H9 (cell line): ENCODE measurements at regions not wholly inside any gene's neighbourhood (a gene's known extent, or its start where the extent isn't known, plus 50 kb on each side); places are given as distances from the start of the nearest gene placed in this dataset.
"Not testable (repeated sequence)": the region's sequence is repeated elsewhere in the genome, so short reads cannot be mapped to it uniquely, and the experiment has no call there.

Experiments
- DNase-seq: peaks from one replicate; pipeline ENCODE4 v3.0.0-alpha.2; 2017
- H2AFZ ChIP-seq: one replicate; pipeline ENCODE4 v1.6.1; 2013; ENCODE audit warnings: mild to moderate bottlenecking, low read length, control low read depth, moderate library complexity
- H2AK5ac ChIP-seq: 2 replicates; pipeline ENCODE4 v1.6.1; 2013; ENCODE audit warnings: low read length, control low read depth, mixed read lengths; ENCODE audit not compliant: insufficient read length
- H2BK120ac ChIP-seq: one replicate; pipeline ENCODE4 v1.6.1; 2013; ENCODE audit warnings: low read depth, mild to moderate bottlenecking, low read length, control low read depth, inconsistent platforms; ENCODE audit not compliant: poor library complexity, severe bottlenecking
- H2BK12ac ChIP-seq: 2 replicates; pipeline ENCODE4 v1.6.1; 2013; ENCODE audit warnings: low read length, control low read depth, mixed read lengths, low read depth; ENCODE audit not compliant: insufficient read length
- H2BK15ac ChIP-seq: 2 replicates; pipeline ENCODE4 v1.6.1; 2013; ENCODE audit warnings: low read depth, low read length, control low read depth
- H2BK20ac ChIP-seq: one replicate; pipeline ENCODE4 v1.6.1; 2013; ENCODE audit warnings: low read depth, mild to moderate bottlenecking, low read length, control low read depth, inconsistent platforms; ENCODE audit not compliant: poor library complexity, severe bottlenecking
- H2BK5ac ChIP-seq: 2 replicates; pipeline ENCODE4 v1.6.1; 2013; ENCODE audit warnings: low read length, control low read depth, mixed read lengths; ENCODE audit not compliant: insufficient read length
- H3K14ac ChIP-seq: 2 replicates; pipeline ENCODE4 v1.6.1; 2013; ENCODE audit warnings: low read length, control low read depth; ENCODE audit not compliant: insufficient read depth
- H3K18ac ChIP-seq: 2 replicates; pipeline ENCODE4 v1.6.1; 2013; ENCODE audit warnings: low read depth, mild to moderate bottlenecking, mixed read lengths, low read length, control low read depth; ENCODE audit not compliant: insufficient read length
- H3K23ac ChIP-seq: 2 replicates; pipeline ENCODE4 v1.6.1; 2013; ENCODE audit warnings: low read length, control low read depth, mixed read lengths, low read depth; ENCODE audit not compliant: insufficient read length
- H3K23me2 ChIP-seq: 2 replicates; pipeline ENCODE4 v1.6.1; 2013; ENCODE audit warnings: low read depth, mild to moderate bottlenecking, mixed read lengths, low read length, control low read depth; ENCODE audit not compliant: insufficient read length, poor library complexity, severe bottlenecking
- H3K27ac ChIP-seq: 2 replicates; pipeline ENCODE4 v1.5.1; 2013; ENCODE audit warnings: low read length, control low read depth, mixed read lengths, low read depth; ENCODE audit not compliant: insufficient read length
- H3K27me3 ChIP-seq: 2 replicates; pipeline ENCODE4 v1.6.1; 2013; ENCODE audit warnings: low read length, control low read depth, inconsistent platforms; ENCODE audit not compliant: insufficient read depth
- H3K4ac ChIP-seq: 2 replicates; pipeline ENCODE4 v1.6.1; 2013; ENCODE audit warnings: low read depth, mild to moderate bottlenecking, control low read depth, inconsistent platforms, low read length, moderate library complexity
- H3K4me1 ChIP-seq: 2 replicates; pipeline ENCODE4 v1.6.1; 2013; ENCODE audit warnings: low read length, control low read depth, inconsistent platforms; ENCODE audit not compliant: insufficient read depth
- H3K4me2 ChIP-seq: 2 replicates; pipeline ENCODE4 v1.6.1; 2013; ENCODE audit warnings: low read length, control low read depth, mixed read lengths; ENCODE audit not compliant: insufficient read length, insufficient read depth
- H3K56ac ChIP-seq: 2 replicates; pipeline ENCODE4 v1.6.1; 2013; ENCODE audit warnings: low read depth, mild to moderate bottlenecking, mixed read lengths, low read length, control low read depth; ENCODE audit not compliant: insufficient read length
- H3K79me1 ChIP-seq: 2 replicates; pipeline ENCODE4 v1.6.1; 2013; ENCODE audit warnings: low read depth, mild to moderate bottlenecking, moderate library complexity, low read length, control low read depth, inconsistent platforms; ENCODE audit not compliant: insufficient read depth, poor library complexity, severe bottlenecking
- H3K79me2 ChIP-seq: 2 replicates; pipeline ENCODE4 v1.6.1; 2013; ENCODE audit warnings: low read length, control low read depth, inconsistent platforms; ENCODE audit not compliant: insufficient read depth
- H3K9ac ChIP-seq: 2 replicates; pipeline ENCODE4 v1.6.1; 2013; ENCODE audit warnings: low read length, control low read depth, mixed read lengths; ENCODE audit not compliant: insufficient read length; ENCODE audit errors: extremely low read depth
- H3K9me3 ChIP-seq: one replicate; pipeline ENCODE4 v1.6.1; 2013; ENCODE audit warnings: low read depth, low read length, inconsistent platforms; ENCODE audit not compliant: control insufficient read depth
- H3T11ph ChIP-seq: one replicate; pipeline ENCODE4 v1.6.1; 2013; ENCODE audit warnings: mild to moderate bottlenecking, low read length, control low read depth, inconsistent platforms
- H4K20me1 ChIP-seq: one replicate; pipeline ENCODE4 v1.6.1; 2013; ENCODE audit not compliant: control insufficient read depth, insufficient read length, insufficient read depth
- H4K5ac ChIP-seq: 2 replicates; pipeline ENCODE4 v1.6.1; 2013; ENCODE audit warnings: low read depth, mild to moderate bottlenecking, mixed read lengths, low read length, control low read depth; ENCODE audit not compliant: insufficient read length
- H4K8ac ChIP-seq: replicated peaks from 2 replicates; pipeline ENCODE4 v1.6.1; 2013; ENCODE audit warnings: low read length, control low read depth, mixed read lengths, low read depth; ENCODE audit not compliant: insufficient read length
- H4K91ac ChIP-seq: 2 replicates; pipeline ENCODE4 v1.6.1; 2013; ENCODE audit warnings: low read depth, mild to moderate bottlenecking, moderate library complexity, mixed read lengths, low read length, control low read depth; ENCODE audit not compliant: insufficient read length
- H3K27ac Mint-ChIP-seq, 3 experiments: 2 replicates in 2 of 3; 3 replicates in 1 of 3; pipeline ENCODE4 v1.8.0; 2020 to 2021; ENCODE audit warnings: mixed read lengths in 3 of 3, mild to moderate bottlenecking in 1 of 3, moderate library complexity in 1 of 3
- H3K27me3 Mint-ChIP-seq: 2 replicates; pipeline ENCODE4 v1.8.0; 2021; ENCODE audit warnings: low read depth, mild to moderate bottlenecking, moderate library complexity, mixed read lengths
- H3K36me3 Mint-ChIP-seq, 3 experiments: 2 replicates in 2 of 3; 3 replicates in 1 of 3; pipeline ENCODE4 v1.8.0; 2020 to 2021; ENCODE audit warnings: low read depth in 3 of 3, mixed read lengths in 3 of 3; ENCODE audit not compliant: insufficient read depth in 1 of 3
- H3K4me1 Mint-ChIP-seq, 2 experiments: 2 replicates each; pipeline ENCODE4 v1.8.0; 2020; ENCODE audit warnings: mixed read lengths in 2 of 2
- H3K4me3 Mint-ChIP-seq, 2 experiments: 2 replicates in 1 of 2; 3 replicates in 1 of 2; pipeline ENCODE4 v1.8.0; 2020 to 2021; ENCODE audit warnings: mild to moderate bottlenecking in 2 of 2, mixed read lengths in 2 of 2, moderate library complexity in 1 of 2
- H3K9me3 Mint-ChIP-seq, 2 experiments: 2 replicates in 1 of 2; 3 replicates in 1 of 2; pipeline ENCODE4 v1.8.0; 2020; ENCODE audit warnings: mild to moderate bottlenecking in 2 of 2, mixed read lengths in 2 of 2, moderate library complexity in 1 of 2
- WGBS: extraction: QIAGEN DNeasy Blood & Tissue Kit; methylation state at CpG from one replicate; pipeline ENCODE4 v1.1.7; 2013; ENCODE audit warnings: missing lambda C conversion rate, low lambda C conversion rate, mixed read lengths; ENCODE audit not compliant: insufficient read length; ENCODE audit errors: extremely low coverage; 5-methylcytosine and 5-hydroxymethylcytosine counted together

DNA sequence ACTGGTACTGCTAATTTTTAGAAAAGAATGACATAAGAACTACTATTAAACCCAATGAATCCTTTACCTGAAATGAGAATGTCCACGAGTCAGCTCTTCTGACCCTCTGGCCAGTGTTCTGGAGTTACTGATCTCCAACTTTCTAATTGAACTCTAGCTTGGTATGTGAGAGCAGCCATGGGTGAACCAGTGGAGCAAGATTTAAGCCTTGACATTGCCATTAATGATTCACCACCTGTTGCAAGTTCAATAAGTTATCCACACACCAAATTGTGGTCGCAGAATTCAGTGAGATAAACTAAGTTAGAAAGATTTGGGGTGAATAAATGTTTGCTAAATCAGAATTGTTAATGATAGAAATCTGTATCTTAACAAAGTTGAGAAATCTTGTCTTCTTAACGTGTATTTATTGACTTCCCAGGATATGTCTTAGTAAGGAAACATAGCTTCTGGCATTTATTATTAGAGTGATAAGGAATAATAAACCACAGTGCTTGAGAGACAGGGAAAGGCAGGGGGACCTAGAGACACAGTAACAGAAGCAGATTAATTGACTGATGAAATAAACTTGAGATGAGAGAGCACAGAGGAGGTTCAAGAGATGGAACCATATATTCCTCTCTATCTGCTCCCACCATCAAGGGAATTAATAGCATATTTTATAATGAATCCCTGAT, 67.3 kb downstream of the NUTM2D start:
- not testable (repeated sequence) for H3K79me2 ChIP-seq, H3K27ac ChIP-seq, H3K4me1 Mint-ChIP-seq, H3K56ac ChIP-seq, H2BK12ac ChIP-seq, H4K20me1 ChIP-seq, H3K27me3 ChIP-seq, H2BK20ac ChIP-seq, H2BK15ac ChIP-seq, H2BK120ac ChIP-seq, H4K5ac ChIP-seq, H4K91ac ChIP-seq, H3K79me1 ChIP-seq, H3K9me3 Mint-ChIP-seq, H3K9ac ChIP-seq, H3K4me1 ChIP-seq, H4K8ac ChIP-seq, H3K4me2 ChIP-seq, H2BK5ac ChIP-seq, H2AK5ac ChIP-seq, H3K36me3 Mint-ChIP-seq, H3K23me2 ChIP-seq, H3K27me3 Mint-ChIP-seq, H3K4ac ChIP-seq, H3K4me3 Mint-ChIP-seq, H3K27ac Mint-ChIP-seq, H2AFZ ChIP-seq, H3K14ac ChIP-seq, H3K23ac ChIP-seq, DNase-seq, H3T11ph ChIP-seq, H3K9me3 ChIP-seq, H3K18ac ChIP-seq
- WGBS: no CpG with 5 or more reads among the region's 3 CpGs

DNA sequence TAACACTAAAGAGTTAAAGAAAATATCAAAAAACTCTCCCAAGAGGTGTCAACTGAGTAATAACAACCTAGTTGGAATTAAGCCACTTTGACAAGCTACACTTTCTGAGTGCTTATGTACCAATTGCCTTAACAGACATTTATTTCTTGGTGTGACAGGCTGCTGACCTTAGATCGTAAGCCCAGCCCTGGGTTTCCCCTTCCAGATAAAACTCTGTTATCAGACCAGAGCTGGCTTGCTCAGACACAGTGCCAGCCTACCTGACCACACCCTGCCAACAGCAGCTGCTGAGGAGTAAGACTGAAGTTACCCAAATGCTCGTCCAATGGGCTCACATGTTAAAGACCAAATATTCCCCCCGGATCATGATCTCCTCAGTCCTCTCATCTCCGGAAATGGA, 70.9 kb upstream of the MINPP1 start:
- H3K4me2 ChIP-seq, H3K14ac ChIP-seq, H3K4me1 ChIP-seq, H3K27ac ChIP-seq, H3K9me3 Mint-ChIP-seq, H3K79me1 ChIP-seq, H2AFZ ChIP-seq, H3K79me2 ChIP-seq, H2BK120ac ChIP-seq, H3K4me3 Mint-ChIP-seq, H2BK20ac ChIP-seq, DNase-seq, H3K23ac ChIP-seq, H3K9ac ChIP-seq, H3K9me3 ChIP-seq, H3K4me1 Mint-ChIP-seq, H4K20me1 ChIP-seq, H3K27me3 ChIP-seq, H2BK12ac ChIP-seq, H3K27ac Mint-ChIP-seq, H2BK15ac ChIP-seq, H3K56ac ChIP-seq, H3K18ac ChIP-seq, H3K4ac ChIP-seq, H3K27me3 Mint-ChIP-seq, H3K23me2 ChIP-seq, H4K5ac ChIP-seq, H4K8ac ChIP-seq, H3T11ph ChIP-seq, H2AK5ac ChIP-seq, H4K91ac ChIP-seq, H2BK5ac ChIP-seq, H3K36me3 Mint-ChIP-seq: not testable (repeated sequence)
- no CpG with 5 or more reads among the region's 4 CpGs for WGBS
